GM10248 (cell line): ENCODE measurements at regions not wholly inside any gene's neighbourhood (a gene's known extent, or its start where the extent isn't known, plus 50 kb on each side); places are given as distances from the start of the nearest gene placed in this dataset.

Experiments used
- CTCF ChIA-PET: fragments of 300-600 bp; sonication (Branson Sonifier 250); formaldehyde crosslinking; extraction: SDS; loops from one replicate; lab custom pipeline; 2021; ENCODE audit warnings: antibody characterized with exemption; lab: Yijun Ruan, JAX
- POLR2A ChIA-PET: fragments of 350-650 bp; sonication (Branson Sonifier 250); formaldehyde crosslinking; extraction: SDS; loops from one replicate; lab custom pipeline; 2020; ENCODE audit warnings: antibody characterized with exemption; lab: Yijun Ruan, JAX
- DNase-seq: peaks from one replicate; pipeline ENCODE4 v3.0.0; 2012; ENCODE audit errors: extremely low spot score
- TF ChIP-seq, protein P1 (sequence below): IDR thresholded peaks from 2 replicates; pipeline ENCODE4 v1.5.1; 2012; ENCODE audit warnings: mild to moderate bottlenecking, low read depth; ENCODE audit errors: extremely low read depth, missing control alignments, control extremely low read depth

DNA sequence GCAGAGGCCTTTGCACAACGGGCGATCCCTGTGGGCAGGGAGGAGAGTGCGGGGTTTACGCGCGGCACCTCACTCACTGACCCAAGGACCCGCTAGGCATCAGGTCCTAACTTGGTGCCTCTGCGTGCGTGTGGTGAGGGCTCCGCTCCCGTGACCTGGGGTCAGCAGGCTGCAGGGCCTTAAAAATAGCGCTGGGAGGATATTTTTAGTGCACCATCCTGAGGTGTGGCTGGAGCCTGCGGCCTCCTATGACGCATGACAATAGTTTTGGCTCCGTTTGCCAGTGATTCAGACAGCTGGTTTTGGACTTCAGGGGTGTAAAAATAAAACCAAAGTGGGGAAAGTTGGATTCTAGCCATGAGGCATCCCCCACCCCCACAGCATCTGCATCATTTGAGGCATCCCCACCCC is 139.0 kb downstream of the FAM43A start:
- ChIA-PET CTCF (no interaction called here), POLR2A (no interaction called here)
- no peak for DNase-seq
- TF ChIP-seq, protein P1, sequence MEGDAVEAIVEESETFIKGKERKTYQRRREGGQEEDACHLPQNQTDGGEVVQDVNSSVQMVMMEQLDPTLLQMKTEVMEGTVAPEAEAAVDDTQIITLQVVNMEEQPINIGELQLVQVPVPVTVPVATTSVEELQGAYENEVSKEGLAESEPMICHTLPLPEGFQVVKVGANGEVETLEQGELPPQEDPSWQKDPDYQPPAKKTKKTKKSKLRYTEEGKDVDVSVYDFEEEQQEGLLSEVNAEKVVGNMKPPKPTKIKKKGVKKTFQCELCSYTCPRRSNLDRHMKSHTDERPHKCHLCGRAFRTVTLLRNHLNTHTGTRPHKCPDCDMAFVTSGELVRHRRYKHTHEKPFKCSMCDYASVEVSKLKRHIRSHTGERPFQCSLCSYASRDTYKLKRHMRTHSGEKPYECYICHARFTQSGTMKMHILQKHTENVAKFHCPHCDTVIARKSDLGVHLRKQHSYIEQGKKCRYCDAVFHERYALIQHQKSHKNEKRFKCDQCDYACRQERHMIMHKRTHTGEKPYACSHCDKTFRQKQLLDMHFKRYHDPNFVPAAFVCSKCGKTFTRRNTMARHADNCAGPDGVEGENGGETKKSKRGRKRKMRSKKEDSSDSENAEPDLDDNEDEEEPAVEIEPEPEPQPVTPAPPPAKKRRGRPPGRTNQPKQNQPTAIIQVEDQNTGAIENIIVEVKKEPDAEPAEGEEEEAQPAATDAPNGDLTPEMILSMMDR, result no peak

- ChIA-PET CTCF (interaction anchor here (1.0 to 1.8 kb wide), 3 partner anchors 9 to 26 kb away, joined by 3 to 4 read pairs (median 3); no protein-coding TSS in a partner anchor), POLR2A (no interaction called here)
- no peak for DNase-seq
- TF ChIP-seq, protein P1, result no peak
These were observed 140.9 kb downstream of the FAM43A start for GRCh38 chr3:194826594-194826993.

- POLR2A ChIA-PET, result no interaction called here
- DNase-seq, result no peak
- CTCF ChIA-PET, result interaction anchor here (0.7 to 1.8 kb wide), 3 partner anchors 10 to 279 kb away, joined by 3 to 4 read pairs (median 3); no protein-coding TSS in a partner anchor
- TF ChIP-seq, protein P1, result no peak
These were observed 141.8 kb downstream of the FAM43A start for GRCh38 chr3:194827486-194827885.

DNA sequence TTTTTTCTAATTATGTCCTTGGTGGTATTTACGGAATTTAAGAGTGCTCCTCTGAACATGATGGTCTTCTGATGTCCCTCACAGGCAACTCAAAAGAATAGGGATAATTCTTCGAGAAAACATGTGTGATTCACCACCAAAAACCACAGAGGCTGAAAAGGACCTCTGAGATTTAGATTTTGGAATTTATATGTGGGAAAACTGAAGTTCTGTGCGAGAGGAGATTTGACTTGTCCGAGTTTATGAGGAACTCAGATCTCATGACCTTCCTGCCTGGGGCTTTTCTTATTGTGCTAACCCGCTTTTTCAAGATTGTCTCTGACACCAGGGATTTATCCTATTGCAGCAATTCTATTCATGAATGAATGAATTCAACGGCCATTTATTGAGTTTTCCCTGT is 142.4 kb downstream of the FAM43A start:
- no peak for DNase-seq
- TF ChIP-seq, protein P1, result no peak
- ChIA-PET POLR2A (no interaction called here), CTCF (interaction anchor here (0.7 kb wide), 1 partner anchor 279 kb away, joined by 3 read pairs; no protein-coding TSS in a partner anchor)

- ChIA-PET POLR2A (no interaction called here), CTCF (no interaction called here)
- no peak for DNase-seq
These were observed 143.2 kb downstream of the FAM43A start for GRCh38 chr3:194828926-194829325.

GRCh38 chr3:194830401-194830800 is 144.7 kb downstream of the FAM43A start:
- DNase-seq, result no peak
- ChIA-PET CTCF (no interaction called here), POLR2A (no interaction called here)
- TF ChIP-seq, protein P1, result no peak

More at GRCh38 chr3:194828926-194829325, 143.2 kb downstream of the FAM43A start:
- TF ChIP-seq, protein P1, result no peak
